HEK293T (cell line): ENCODE measurements at regions not wholly inside any gene's neighbourhood (a gene's known extent, or its start where the extent isn't known, plus 50 kb on each side); places are given as distances from the start of the nearest gene placed in this dataset.

Experiments
- ARNT ChIP-seq: fragments of 450-650 bp; IDR thresholded peaks from 2 replicates; pipeline ENCODE4 v1.6.1; 2017; ENCODE audit warnings: mild to moderate bottlenecking
- CTBP1 ChIP-seq: fragments of 450-650 bp; IDR thresholded peaks from 2 replicates; pipeline ENCODE4 v1.6.1; 2016; ENCODE audit warnings: borderline replicate concordance
- ELF4 ChIP-seq: fragments of 450-650 bp; IDR thresholded peaks from 2 replicates; pipeline ENCODE4 v1.6.1; 2017; ENCODE audit warnings: antibody characterized with exemption
- FOXA1 ChIP-seq: fragments of 450-650 bp; IDR thresholded peaks from 2 replicates; pipeline ENCODE4 v1.6.1; 2016; ENCODE audit warnings: mild to moderate bottlenecking
- SUZ12 ChIP-seq: fragments of 450-650 bp; IDR thresholded peaks from 2 replicates; pipeline ENCODE4 v1.6.1; 2016; ENCODE audit warnings: mild to moderate bottlenecking

- TF ChIP-seq CTBP1 (no peak), FOXA1 (no peak), ARNT (no peak), ELF4 (no peak), SUZ12 (no peak)
Measured at GRCh38 chr1:234897390-234897749, 231.3 kb downstream of the TOMM20 start.
